PC-9 (cell line): ENCODE measurements at regions not wholly inside any gene's neighbourhood (a gene's known extent, or its start where the extent isn't known, plus 50 kb on each side); places are given as distances from the start of the nearest gene placed in this dataset.

Experiments used
- CTCF ChIP-seq: fragments of 200-600 bp; sonication (generic); conservative IDR thresholded peaks from 2 replicates; pipeline ENCODE4 v1.6.1; 2017; ENCODE audit warnings: mixed run types, antibody characterized with exemption, mild to moderate bottlenecking, moderate library complexity
- EZH2 ChIP-seq: fragments of 200-600 bp; sonication (generic); IDR thresholded peaks from 2 replicates; pipeline ENCODE4 v1.8.0; 2017; ENCODE audit warnings: antibody characterized with exemption, low read depth

- TF ChIP-seq CTCF = no peak
- TF ChIP-seq EZH2 = no peak
Measured at GRCh38 chr12:23168459-23168858, 543.5 kb downstream of the ETNK1 start.
